C4-2B (cell line): ENCODE measurements at regions not wholly inside any gene's neighbourhood (a gene's known extent, or its start where the extent isn't known, plus 50 kb on each side); places are given as distances from the start of the nearest gene placed in this dataset.

Source experiments
- ZFX ChIP-seq: fragments of 450-650 bp; IDR thresholded peaks from 2 replicates; pipeline ENCODE4 v1.6.1; 2017
- TF ChIP-seq, protein P1 (sequence below): fragments of 450-650 bp; conservative IDR thresholded peaks from 2 replicates; pipeline ENCODE4 v1.5.1; 2017; ENCODE audit warnings: mild to moderate bottlenecking

- TF ChIP-seq, protein P1, sequence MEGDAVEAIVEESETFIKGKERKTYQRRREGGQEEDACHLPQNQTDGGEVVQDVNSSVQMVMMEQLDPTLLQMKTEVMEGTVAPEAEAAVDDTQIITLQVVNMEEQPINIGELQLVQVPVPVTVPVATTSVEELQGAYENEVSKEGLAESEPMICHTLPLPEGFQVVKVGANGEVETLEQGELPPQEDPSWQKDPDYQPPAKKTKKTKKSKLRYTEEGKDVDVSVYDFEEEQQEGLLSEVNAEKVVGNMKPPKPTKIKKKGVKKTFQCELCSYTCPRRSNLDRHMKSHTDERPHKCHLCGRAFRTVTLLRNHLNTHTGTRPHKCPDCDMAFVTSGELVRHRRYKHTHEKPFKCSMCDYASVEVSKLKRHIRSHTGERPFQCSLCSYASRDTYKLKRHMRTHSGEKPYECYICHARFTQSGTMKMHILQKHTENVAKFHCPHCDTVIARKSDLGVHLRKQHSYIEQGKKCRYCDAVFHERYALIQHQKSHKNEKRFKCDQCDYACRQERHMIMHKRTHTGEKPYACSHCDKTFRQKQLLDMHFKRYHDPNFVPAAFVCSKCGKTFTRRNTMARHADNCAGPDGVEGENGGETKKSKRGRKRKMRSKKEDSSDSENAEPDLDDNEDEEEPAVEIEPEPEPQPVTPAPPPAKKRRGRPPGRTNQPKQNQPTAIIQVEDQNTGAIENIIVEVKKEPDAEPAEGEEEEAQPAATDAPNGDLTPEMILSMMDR: no peak
- no peak for TF ChIP-seq ZFX
Measured at GRCh38 chr7:42342381-42342780, 105.4 kb upstream of the GLI3 start.
